Uterus (tissue), 3 donors: ENCODE measurements at regions not wholly inside any gene's neighbourhood (a gene's known extent, or its start where the extent isn't known, plus 50 kb on each side); places are given as distances from the start of the nearest gene placed in this dataset.

Source experiments
- DNase-seq, 2 donors: peaks; one replicate each; pipeline ENCODE4 v3.0.0-alpha.2; 2019 to 2020
- H3K27ac ChIP-seq, 2 donors: fragments of 200-600 bp; sonication (generic); 1 replicate in 1 of 2; 2 replicates in 1 of 2; pipeline ENCODE4 v1.5.1; 2016 to 2018
- H3K27me3 ChIP-seq, 2 donors: fragments of 200-600 bp; sonication (generic); one replicate each; pipeline ENCODE4 v1.5.1; 2018 to 2019; ENCODE audit warnings: control low read depth in 1 of 2
- H3K36me3 ChIP-seq, 2 donors: fragments of 200-600 bp; sonication (generic); one replicate each; pipeline ENCODE4 v1.5.1; 2019; ENCODE audit warnings: control low read depth in 1 of 2
- H3K4me1 ChIP-seq, 2 donors: fragments of 200-600 bp; sonication (generic); one replicate each; pipeline ENCODE4 v1.5.1; 2018 to 2019; ENCODE audit warnings: control low read depth in 1 of 2
- H3K4me3 ChIP-seq, 2 donors: fragments of 200-600 bp; sonication (generic); 1 replicate in 1 of 2; 2 replicates in 1 of 2; pipeline ENCODE4 v1.5.1; 2018 to 2019; ENCODE audit warnings: mild to moderate bottlenecking in 1 of 2
- H3K9me3 ChIP-seq, 2 donors: fragments of 200-600 bp; sonication (generic); one replicate each; pipeline ENCODE4 v1.5.1; 2019; ENCODE audit warnings: control low read depth in 1 of 2
- CTCF ChIP-seq, 4 experiments: fragments of 200-600 bp in 2 of 4; fragments of 450-650 bp in 2 of 4; sonication (generic) in 2 of 4; IDR thresholded peaks; one replicate each; pipeline ENCODE4 v1.5.1; 2016 to 2019; ENCODE audit warnings: antibody characterized with exemption in 4 of 4, mild to moderate bottlenecking in 2 of 4, moderate library complexity in 1 of 4
- POLR2A ChIP-seq, 2 donors: fragments of 450-650 bp; IDR thresholded peaks; one replicate each; pipeline ENCODE4 v1.6.1; 2016; ENCODE audit warnings: antibody characterized with exemption in 2 of 2, mild to moderate bottlenecking in 1 of 2, moderate library complexity in 1 of 2
- intact Hi-C: fragments of 100-400 bp; cut with DNase I; formaldehyde crosslinking; loops from one replicate; pipeline ENCODE4 v1.15.1; 2023; ENCODE audit warnings: low total_unique reads
- donor health status: DM: yes; HTN: yes; CAD: no.

DNA sequence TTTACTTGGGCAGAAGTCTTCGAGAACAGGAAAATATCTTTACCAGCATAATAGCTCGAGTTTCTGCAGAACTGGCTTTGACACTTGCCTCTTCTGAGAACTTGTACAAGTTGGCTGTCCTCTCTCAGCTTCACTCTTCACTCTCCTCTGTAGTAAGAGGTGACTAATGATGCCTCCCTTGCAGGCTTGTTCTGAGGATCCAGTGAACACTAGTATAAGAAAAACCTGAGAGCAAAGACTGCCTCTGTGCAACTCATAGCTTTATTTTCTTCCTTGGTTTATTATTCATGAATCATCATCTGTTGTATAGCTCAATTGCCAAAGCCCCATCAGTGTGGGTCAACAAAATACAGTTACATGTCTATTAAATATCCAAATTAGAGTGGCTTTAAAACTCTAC, 266.7 kb upstream of the CLNK start:
- no peaks in the 10 kb centered on the region for H3K4me1 ChIP-seq
- H3K36me3 ChIP-seq = no peaks in the 10 kb centered on the region

GRCh38 chr4:10949039-10949733, 264.6 kb upstream of the CLNK start:
- no peak overlapping the region for H3K27ac ChIP-seq
- TF ChIP-seq POLR2A (IDR thresholded peaks at IDR 0.05) = no peak
- no peak for TF ChIP-seq CTCF (IDR thresholded peaks at IDR 0.05)
- no peaks in the 10 kb centered on the region for H3K27me3 ChIP-seq
- no peaks in the 10 kb centered on the region for H3K9me3 ChIP-seq
- intact Hi-C loops = no loop called here
- DNase-seq = no peak
- H3K4me1 ChIP-seq = no peaks in the 10 kb centered on the region
- H3K36me3 ChIP-seq = no peaks in the 10 kb centered on the region
- no peak overlapping the region for H3K4me3 ChIP-seq

More for the DNA sequence above, 266.7 kb upstream of the CLNK start:
- DNase-seq = no peak
- TF ChIP-seq CTCF (IDR thresholded peaks at IDR 0.05) = no peak
- TF ChIP-seq POLR2A (IDR thresholded peaks at IDR 0.05) = no peak
- Histone ChIP-seq H3K9me3 (no peaks in the 10 kb centered on the region), H3K27ac (no peak overlapping the region), H3K4me3 (no peak overlapping the region), H3K27me3 (no peaks in the 10 kb centered on the region)
- intact Hi-C loops = no loop called here

DNA sequence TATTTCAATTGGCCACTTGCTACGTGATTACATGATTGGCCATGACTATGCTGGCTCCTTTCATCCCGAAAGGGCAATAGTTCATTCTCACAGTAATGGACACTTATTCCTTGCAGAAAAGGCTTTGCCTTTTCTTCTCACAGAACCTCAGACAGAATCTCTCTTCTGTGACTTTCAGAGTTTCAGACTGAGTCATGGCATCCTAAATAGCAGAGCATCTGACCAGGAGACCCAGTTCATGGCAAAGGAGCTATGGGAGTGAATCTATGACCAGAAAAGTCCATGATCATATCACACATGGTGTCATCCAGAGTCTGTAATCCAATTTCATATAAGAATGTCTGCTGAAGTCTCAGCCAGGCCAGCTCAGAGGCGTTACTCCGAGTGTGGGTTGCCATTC, 263.3 kb upstream of the CLNK start:
- no peaks in the 10 kb centered on the region for H3K9me3 ChIP-seq
- TF ChIP-seq CTCF (IDR thresholded peaks at IDR 0.05) (no peak), POLR2A (IDR thresholded peaks at IDR 0.05) (no peak)

GRCh38 chr4:10944321-10944720, 259.8 kb upstream of the CLNK start:
- H3K36me3 ChIP-seq = no peaks in the 10 kb centered on the region
- no peak for DNase-seq
- no peaks in the 10 kb centered on the region for H3K9me3 ChIP-seq
- no peaks in the 10 kb centered on the region for H3K4me1 ChIP-seq
- intact Hi-C loops = no loop called here
- TF ChIP-seq CTCF (IDR thresholded peaks at IDR 0.05) (no peak), POLR2A (IDR thresholded peaks at IDR 0.05) (no peak)
- no peaks in the 10 kb centered on the region for H3K27me3 ChIP-seq
- no peak overlapping the region for H3K27ac ChIP-seq
- no peak overlapping the region for H3K4me3 ChIP-seq

More for the DNA sequence above, 263.3 kb upstream of the CLNK start:
- H3K4me1 ChIP-seq = no peaks in the 10 kb centered on the region
- H3K36me3 ChIP-seq = no peaks in the 10 kb centered on the region
- no peaks in the 10 kb centered on the region for H3K27me3 ChIP-seq
- no peak for DNase-seq
- no peak overlapping the region for H3K27ac ChIP-seq
- intact Hi-C loops = no loop called here
- H3K4me3 ChIP-seq = no peak overlapping the region

DNA sequence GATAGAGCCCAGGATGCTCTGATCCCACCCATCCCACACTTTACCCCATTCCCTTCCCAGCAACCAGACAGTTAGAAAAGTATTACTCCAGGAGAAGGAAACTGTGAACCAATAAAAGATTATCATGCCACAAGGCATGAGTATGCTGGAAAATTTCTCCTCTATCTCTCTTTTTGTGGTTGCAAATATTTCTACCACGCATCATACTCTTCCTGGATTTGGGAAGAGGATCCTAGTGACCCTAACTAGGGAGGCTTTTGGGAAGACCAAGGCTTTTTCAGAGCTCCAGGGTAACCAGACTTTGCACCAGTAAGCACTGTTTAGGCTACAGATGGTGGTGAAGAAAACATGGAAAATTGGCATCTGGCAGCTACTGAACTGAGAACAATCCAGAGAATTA, 257.6 kb upstream of the CLNK start:
- TF ChIP-seq POLR2A (IDR thresholded peaks at IDR 0.05) (no peak), CTCF (IDR thresholded peaks at IDR 0.05) (no peak)
- no peaks in the 10 kb centered on the region for H3K4me1 ChIP-seq
- intact Hi-C loops = no loop called here
- H3K9me3 ChIP-seq = no peaks in the 10 kb centered on the region
- no peak overlapping the region for H3K4me3 ChIP-seq
- H3K36me3 ChIP-seq = no peaks in the 10 kb centered on the region
- no peak overlapping the region for H3K27ac ChIP-seq
- DNase-seq = no peak
- H3K27me3 ChIP-seq = no peaks in the 10 kb centered on the region
